ENCODE measurements at regions not wholly inside any gene's neighbourhood (a gene's known extent, or its start where the extent isn't known, plus 50 kb on each side); places are given as distances from the start of the nearest gene placed in this dataset.

DNA sequence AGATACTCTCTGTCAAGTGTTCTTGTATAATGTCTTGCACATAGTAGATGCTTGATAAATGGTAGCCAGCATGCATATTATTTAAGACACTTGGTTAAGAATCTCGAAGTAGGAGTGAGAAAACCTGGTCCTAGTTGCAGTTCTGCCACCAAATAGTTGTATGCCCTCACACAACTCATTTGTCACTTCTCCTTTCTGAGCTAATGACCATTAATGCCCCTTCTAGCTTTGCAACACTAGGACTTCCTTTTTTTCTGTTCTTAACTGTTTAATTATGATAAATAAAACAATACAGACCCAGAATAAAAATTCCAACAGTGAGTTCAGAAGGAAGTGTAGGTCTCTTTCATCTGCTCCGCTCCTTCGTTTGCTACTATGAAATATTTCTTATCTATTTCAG, 453.6 kb downstream of the TMEM135 start:
- Histone ChIP-seq H3K27me3 (no peaks in the 10 kb centered on the region), H3K27ac (no peak overlapping the region), H3K36me3 (no peaks in the 10 kb centered on the region), H3K9me3 (no peaks in the 10 kb centered on the region), H3K4me3 (no peak overlapping the region), H3K4me1 (no peaks in the 10 kb centered on the region)
- WGBS, 2 donors = 66 to 83% methylated on average over 3 of the region's 3 CpGs
- no peak for TF ChIP-seq EP300 (IDR thresholded peaks at IDR 0.05)
- no peak for TF ChIP-seq POLR2A (IDR thresholded peaks at IDR 0.05)
- TF ChIP-seq, protein P1, sequence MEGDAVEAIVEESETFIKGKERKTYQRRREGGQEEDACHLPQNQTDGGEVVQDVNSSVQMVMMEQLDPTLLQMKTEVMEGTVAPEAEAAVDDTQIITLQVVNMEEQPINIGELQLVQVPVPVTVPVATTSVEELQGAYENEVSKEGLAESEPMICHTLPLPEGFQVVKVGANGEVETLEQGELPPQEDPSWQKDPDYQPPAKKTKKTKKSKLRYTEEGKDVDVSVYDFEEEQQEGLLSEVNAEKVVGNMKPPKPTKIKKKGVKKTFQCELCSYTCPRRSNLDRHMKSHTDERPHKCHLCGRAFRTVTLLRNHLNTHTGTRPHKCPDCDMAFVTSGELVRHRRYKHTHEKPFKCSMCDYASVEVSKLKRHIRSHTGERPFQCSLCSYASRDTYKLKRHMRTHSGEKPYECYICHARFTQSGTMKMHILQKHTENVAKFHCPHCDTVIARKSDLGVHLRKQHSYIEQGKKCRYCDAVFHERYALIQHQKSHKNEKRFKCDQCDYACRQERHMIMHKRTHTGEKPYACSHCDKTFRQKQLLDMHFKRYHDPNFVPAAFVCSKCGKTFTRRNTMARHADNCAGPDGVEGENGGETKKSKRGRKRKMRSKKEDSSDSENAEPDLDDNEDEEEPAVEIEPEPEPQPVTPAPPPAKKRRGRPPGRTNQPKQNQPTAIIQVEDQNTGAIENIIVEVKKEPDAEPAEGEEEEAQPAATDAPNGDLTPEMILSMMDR (IDR thresholded peaks at IDR 0.05) = no peak
- DNase-seq (ENCODE audit: low spot score in 2 of 2) = no peak

GRCh38 chr11:87490671-87491070, 452.9 kb downstream of the TMEM135 start:
- Histone ChIP-seq H3K36me3 (no peaks in the 10 kb centered on the region), H3K27me3 (no peaks in the 10 kb centered on the region), H3K9me3 (no peaks in the 10 kb centered on the region), H3K27ac (no peak overlapping the region), H3K4me1 (no peaks in the 10 kb centered on the region), H3K4me3 (no peak overlapping the region)
- no peak for DNase-seq (ENCODE audit: low spot score in 2 of 2)
- TF ChIP-seq, protein P1 (IDR thresholded peaks at IDR 0.05) = no peak
- TF ChIP-seq EP300 (IDR thresholded peaks at IDR 0.05) (no peak), POLR2A (IDR thresholded peaks at IDR 0.05) (no peak)

GRCh38 chr11:87484566-87484965, 446.8 kb downstream of the TMEM135 start:
- no peak for DNase-seq (ENCODE audit: low spot score in 2 of 2)
- TF ChIP-seq, protein P1 (IDR thresholded peaks at IDR 0.05) = no peak
- TF ChIP-seq POLR2A (IDR thresholded peaks at IDR 0.05) (no peak), EP300 (IDR thresholded peaks at IDR 0.05) (no peak)
- 95% methylated on average over 3 of the region's 3 CpGs for WGBS, 2 donors

GRCh38 chr11:87477321-87477720, 439.6 kb downstream of the TMEM135 start:
- no peak for DNase-seq (ENCODE audit: low spot score in 2 of 2)
- 77 to 86% methylated on average over 2 of the region's 2 CpGs for WGBS, 2 donors
- no peak overlapping the region for H3K4me3 ChIP-seq

More at GRCh38 chr11:87484566-87484965, 446.8 kb downstream of the TMEM135 start:
- H3K4me1 ChIP-seq = no peaks in the 10 kb centered on the region
- no peaks in the 10 kb centered on the region for H3K36me3 ChIP-seq
- no peak overlapping the region for H3K27ac ChIP-seq
- peaks cover 0 to 3% (median 0%) of the 10 kb centered on the region in 4 donors for H3K9me3 ChIP-seq
- H3K27me3 ChIP-seq = no peaks in the 10 kb centered on the region
- H3K4me3 ChIP-seq = no peak overlapping the region

GRCh38 chr11:87473174-87473573, 435.4 kb downstream of the TMEM135 start:
- TF ChIP-seq, protein P1 (IDR thresholded peaks at IDR 0.05) = no peak
- TF ChIP-seq POLR2A (IDR thresholded peaks at IDR 0.05) = no peak
- TF ChIP-seq EP300 (IDR thresholded peaks at IDR 0.05) = no peak
- Histone ChIP-seq H3K9me3 (no peaks in the 10 kb centered on the region), H3K36me3 (no peaks in the 10 kb centered on the region), H3K27ac (no peak overlapping the region), H3K4me3 (no peak overlapping the region), H3K27me3 (no peaks in the 10 kb centered on the region), H3K4me1 (no peaks in the 10 kb centered on the region)
- 70 to 90% methylated on average over 1 of the region's 1 CpG for WGBS, 2 donors
- no peak for DNase-seq (ENCODE audit: low spot score in 2 of 2)

More at GRCh38 chr11:87477321-87477720, 439.6 kb downstream of the TMEM135 start:
- no peaks in the 10 kb centered on the region for H3K36me3 ChIP-seq
- H3K27ac ChIP-seq = no peak overlapping the region
- no peaks in the 10 kb centered on the region for H3K4me1 ChIP-seq
- TF ChIP-seq, protein P1 (IDR thresholded peaks at IDR 0.05) = no peak
- TF ChIP-seq POLR2A (IDR thresholded peaks at IDR 0.05) (no peak), EP300 (IDR thresholded peaks at IDR 0.05) (no peak)
- peaks cover 0 to 8% (median 0%) of the 10 kb centered on the region in 4 donors for H3K9me3 ChIP-seq
- no peaks in the 10 kb centered on the region for H3K27me3 ChIP-seq

Data from tibial nerve (tissue), 4 donors.